ENCODE measurements at regions not wholly inside any gene's neighbourhood (a gene's known extent, or its start where the extent isn't known, plus 50 kb on each side); places are given as distances from the start of the nearest gene placed in this dataset.

DNA sequence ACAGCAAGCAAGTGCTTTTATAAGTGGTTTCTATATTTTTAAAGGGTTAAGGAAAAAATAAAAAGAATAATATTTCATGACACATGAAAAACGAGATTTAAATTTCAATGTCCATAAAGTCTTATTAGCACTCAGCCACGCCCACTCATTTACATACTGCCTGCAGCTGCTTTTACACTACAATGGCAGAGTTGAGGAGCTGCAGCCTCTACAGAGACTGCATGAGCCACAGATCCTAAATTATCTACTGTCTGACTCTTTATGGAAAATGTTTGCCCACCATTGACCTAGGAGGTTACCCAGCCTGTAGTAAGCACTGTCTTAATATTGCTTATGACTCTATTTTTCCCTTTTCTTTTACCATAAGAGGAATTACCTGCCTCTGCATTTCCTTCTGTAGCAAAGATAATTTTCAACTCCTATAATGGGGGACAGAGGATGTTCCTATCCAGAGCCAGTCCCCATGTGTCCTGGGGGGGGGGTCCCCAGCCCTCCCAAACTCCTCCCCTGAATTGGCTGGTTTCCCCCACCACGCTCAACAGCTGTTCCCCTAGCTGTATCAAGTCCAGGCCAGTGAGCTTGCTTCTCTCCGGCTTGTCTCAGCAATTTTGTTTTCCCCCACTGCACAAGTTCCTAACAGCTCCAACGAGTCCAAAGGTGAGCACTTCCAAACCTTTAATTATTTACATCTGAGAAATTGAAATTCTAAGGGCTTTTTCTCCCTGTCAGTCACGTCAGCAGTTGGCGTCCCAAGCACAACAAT is 139.4 kb upstream of the ERCC4 start:
- TF ChIP-seq CTCF (IDR thresholded peaks at IDR 0.05) (no peak), POLR2A (IDR thresholded peaks at IDR 0.05) (no peak), POLR2AphosphoS5 (IDR thresholded peaks at IDR 0.05) (no peak), EP300 (IDR thresholded peaks at IDR 0.05) (no peak)

All from sigmoid colon (tissue), 4 donors.